Coronary artery (tissue), 2 donors: ENCODE measurements at regions not wholly inside any gene's neighbourhood (a gene's known extent, or its start where the extent isn't known, plus 50 kb on each side); places are given as distances from the start of the nearest gene placed in this dataset.
"Not testable (repeated sequence)": the region's sequence is repeated elsewhere in the genome, so short reads cannot be mapped to it uniquely, and the experiment has no call there.

Experiments
- DNase-seq: peaks from one replicate; pipeline ENCODE4 v3.0.0-alpha.2; 2017; ENCODE audit warnings: low spot score
- H3K27ac ChIP-seq, 2 donors: fragments of 200-600 bp; sonication (generic); one replicate each; pipeline ENCODE4 v1.5.1; 2016 to 2019
- H3K4me3 ChIP-seq: fragments of 200-600 bp; sonication (generic); 2 replicates; pipeline ENCODE4 v1.5.1; 2016; ENCODE audit warnings: mild to moderate bottlenecking, moderate library complexity
- CTCF ChIP-seq: fragments of 200-600 bp; sonication (generic); IDR thresholded peaks from one replicate; pipeline ENCODE4 v1.5.1; 2019; ENCODE audit warnings: antibody characterized with exemption

- Histone ChIP-seq H3K4me3 (no peak overlapping the region), H3K27ac (no peak overlapping the region)
- no peak for DNase-seq
- no peak for TF ChIP-seq CTCF
Measured at GRCh38 chr16:27600381-27600780, 50.4 kb downstream of the KATNIP start.

DNA sequence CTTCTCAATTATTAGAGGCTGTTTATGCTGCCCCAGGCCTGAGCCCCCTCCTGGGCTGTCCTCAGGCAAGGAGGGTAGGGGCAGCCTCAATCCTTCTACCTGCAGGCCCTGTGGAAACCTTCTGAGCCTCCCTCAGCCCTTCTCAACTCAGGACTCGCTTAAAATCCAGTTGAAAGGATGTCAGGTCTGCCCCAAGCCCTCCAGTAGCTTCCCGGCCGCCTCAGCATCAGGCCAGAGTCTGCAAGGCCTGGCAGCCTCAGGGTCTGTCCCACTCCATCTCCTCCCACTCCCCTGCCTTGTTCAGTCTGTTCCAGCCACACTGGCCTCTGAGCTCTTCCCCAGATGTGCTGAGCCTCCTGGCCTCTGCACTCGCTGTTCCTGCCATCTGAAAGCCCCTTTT, 52.2 kb downstream of the KATNIP start:
- no peak overlapping the region for H3K4me3 ChIP-seq
- no peak for DNase-seq
- no peak for TF ChIP-seq CTCF
- no peak overlapping the region for H3K27ac ChIP-seq

DNA sequence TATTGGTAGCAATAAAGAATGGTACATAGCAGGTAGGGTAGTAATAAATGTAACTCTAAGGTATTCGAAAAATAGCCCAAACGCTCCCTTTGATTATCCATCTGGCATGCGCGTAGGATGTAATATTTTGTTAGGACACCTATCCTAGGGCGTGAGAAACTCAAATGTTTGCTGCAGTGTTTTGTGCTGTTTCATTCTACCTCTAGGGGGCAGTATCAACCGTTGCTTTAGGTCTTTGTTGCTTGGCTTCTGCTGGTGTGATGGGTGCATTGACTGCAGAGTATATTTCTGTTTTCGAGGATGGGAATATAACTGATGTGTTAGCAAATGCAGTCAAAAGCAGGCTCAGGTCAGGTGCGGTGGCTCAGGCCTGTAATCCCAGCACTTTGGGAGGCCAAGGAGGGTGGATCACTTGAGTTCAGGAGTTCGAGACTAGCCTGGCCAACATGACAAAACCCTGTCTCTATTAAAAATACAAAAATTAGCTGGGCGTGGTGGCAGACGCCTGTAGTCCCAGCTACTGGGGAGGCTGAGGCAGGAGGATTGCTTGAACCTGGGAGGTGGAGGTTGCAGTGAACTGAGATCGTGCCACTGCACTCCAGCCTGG, 55.7 kb downstream of the KATNIP start:
- TF ChIP-seq CTCF, result peak; percentile 29
- DNase-seq, H3K27ac ChIP-seq, H3K4me3 ChIP-seq: not testable (repeated sequence)

DNA sequence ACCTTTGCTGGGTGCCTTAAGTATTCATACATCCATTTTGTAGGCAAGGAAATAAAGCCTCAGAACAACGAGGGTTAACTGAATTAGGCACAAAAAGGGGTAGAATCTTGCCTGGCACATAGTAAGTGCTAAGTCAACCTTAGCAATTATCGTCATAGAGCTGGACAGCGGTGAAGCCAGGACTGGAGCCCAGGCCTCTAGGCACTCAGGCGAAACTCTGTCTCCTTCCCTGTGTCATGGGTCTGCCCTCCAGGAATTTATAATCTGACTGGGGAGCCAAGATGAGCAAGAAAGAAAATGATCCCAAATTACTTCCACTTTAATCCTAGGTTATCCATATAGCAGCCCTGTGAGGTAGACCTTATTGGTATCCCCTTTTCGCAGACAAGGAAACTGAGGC, 61.4 kb downstream of the KATNIP start:
- no peak for TF ChIP-seq CTCF
- no peak overlapping the region for H3K27ac ChIP-seq

GRCh38 chr16:27613238-27613791, 63.4 kb downstream of the KATNIP start:
- TF ChIP-seq CTCF, result no peak
- Histone ChIP-seq H3K4me3 (no peak overlapping the region), H3K27ac (no peak overlapping the region)
- DNase-seq, result no peak

More for the DNA sequence above, 61.4 kb downstream of the KATNIP start:
- DNase-seq, result no peak
- no peak overlapping the region for H3K4me3 ChIP-seq

- Histone ChIP-seq H3K4me3 (no peak overlapping the region), H3K27ac (no peak overlapping the region)
- DNase-seq, result no peak
- no peak for TF ChIP-seq CTCF
Measured at GRCh38 chr16:27617665-27618064, 67.7 kb downstream of the KATNIP start.

DNA sequence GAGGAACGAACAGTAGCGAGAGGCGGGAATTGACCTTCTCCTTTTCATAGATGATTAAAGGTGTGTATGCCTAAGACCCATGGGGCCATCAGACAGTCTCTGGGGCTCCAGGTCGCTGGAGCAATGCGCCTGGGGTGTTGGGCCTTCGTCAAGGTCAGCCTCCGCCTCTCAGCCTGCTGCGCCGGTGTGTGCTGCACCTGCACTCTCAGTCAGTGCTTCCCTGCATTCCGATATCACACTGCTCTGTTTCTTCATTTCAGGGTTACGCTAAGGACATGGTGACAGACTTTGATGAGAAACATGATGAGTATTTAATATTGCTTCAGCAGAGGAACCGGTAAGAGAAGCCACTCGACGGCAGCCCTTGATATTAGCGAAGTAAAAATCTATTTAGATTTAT, 68.2 kb downstream of the KATNIP start:
- no peak for DNase-seq
- H3K27ac ChIP-seq, result no peak overlapping the region
- no peak for TF ChIP-seq CTCF
- H3K4me3 ChIP-seq, result no peak overlapping the region
